T-helper 1 cell treated with Interleukin-12 subunit alpha and Interleukin-12 subunit beta and Interleukin-4 antibody, amounts not matched to agents 30 ng/mL and 1 ng/mL, for 36 hours (primary cell): ENCODE measurements at regions not wholly inside any gene's neighbourhood (a gene's known extent, or its start where the extent isn't known, plus 50 kb on each side); places are given as distances from the start of the nearest gene placed in this dataset.

Source experiments
- intact Hi-C: fragments of 100-400 bp; cut with micrococcal nuclease; formaldehyde crosslinking; loops from one replicate; pipeline ENCODE4 v1.15.1; 2024

DNA sequence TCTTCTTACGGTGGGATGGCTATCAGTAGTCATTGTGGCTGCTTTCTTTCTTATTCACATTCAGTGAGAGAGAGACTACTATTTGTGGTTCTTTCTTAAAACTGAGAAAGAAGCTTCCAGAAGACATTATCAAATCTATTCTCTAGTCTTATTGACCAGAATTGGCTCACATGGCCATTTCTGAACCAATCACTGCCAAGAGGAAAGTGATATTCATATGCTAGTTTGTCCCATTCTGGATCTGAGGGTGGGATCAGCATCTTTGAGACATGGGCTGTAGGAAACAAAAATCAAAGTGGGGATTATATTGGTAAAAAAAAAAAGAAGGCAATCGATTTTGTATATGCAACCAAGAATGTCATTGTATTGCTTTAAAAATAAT, 106.4 kb upstream of the RASGRP1 start:
- intact Hi-C loops, result loop anchor here (1.0 kb wide), 2 partner anchors 12 to 107 kb away; partner anchors contain the start of gene RASGRP1

DNA sequence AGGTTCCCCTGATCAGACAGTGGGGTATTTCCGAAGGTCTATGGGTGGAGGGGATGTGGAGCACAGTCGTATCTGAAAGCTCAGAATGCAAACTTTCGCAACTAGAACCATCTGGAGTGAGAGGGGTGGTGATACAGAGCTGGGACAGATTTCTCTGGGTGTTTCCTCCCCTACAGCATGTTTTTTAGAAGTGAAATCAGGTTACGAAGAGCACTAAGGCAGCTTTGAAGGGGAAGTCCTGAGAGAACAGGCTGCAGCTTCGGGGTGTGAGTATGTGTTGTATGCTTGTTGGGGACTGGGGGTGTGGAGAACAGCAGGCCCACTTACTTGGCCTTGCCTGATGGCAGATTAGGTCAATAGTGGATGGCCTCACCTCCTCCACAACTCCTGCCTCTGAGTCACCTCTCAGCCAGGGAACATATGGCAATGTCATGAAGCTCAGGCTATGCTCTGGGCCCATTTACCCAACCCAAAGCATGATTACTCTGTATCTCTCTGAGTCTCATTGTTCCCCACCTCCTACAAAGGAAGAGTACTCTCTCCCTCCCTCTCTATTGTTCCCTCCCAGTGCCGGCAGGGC, 107.2 kb upstream of the RASGRP1 start:
- intact Hi-C loops, result loop anchor here (1.0 kb wide), 2 partner anchors 12 to 107 kb away; partner anchors contain the start of gene RASGRP1

GRCh38 chr15:38672273-38672672, 107.7 kb upstream of the RASGRP1 start:
- intact Hi-C loops, result no loop called here

DNA sequence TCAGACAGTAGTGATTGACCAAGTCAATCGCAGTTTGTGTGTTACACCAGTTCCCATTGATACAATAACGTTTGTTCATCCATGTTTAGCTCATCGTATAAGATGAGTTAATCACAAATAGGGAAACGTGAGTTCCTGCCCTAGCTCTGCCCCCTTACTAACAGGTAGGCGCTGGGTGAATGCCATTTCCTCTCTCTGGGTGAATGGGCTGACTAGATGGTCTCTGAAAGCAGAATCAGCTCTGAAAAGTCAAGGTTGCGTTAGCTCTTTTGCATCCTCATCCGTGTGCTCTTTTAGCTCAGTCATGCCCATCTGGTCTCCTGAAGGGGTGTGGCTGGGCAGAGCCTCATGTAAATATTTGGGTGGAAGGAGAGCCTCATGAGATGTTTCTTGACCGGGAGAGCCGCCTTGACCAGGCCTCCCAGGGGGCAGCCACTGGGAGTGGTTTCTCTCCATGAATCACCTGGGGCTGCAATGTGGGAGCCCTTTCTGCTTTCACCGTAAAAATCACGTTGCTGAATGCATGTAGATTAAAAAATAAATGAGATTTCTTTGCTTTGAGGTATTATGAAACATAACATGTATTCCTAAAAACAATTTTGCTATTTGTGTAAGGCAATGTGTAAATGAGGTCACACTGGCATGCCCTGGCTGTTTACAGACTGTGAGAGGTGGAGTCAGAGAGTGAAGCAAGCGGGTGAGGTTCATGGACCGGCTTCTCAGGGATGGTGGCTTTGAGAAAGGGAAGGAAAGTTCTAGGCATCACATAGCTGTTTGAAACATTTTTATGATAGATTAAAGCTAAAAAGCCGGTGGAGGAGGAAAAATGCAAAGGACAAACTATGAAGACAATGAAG, 108.4 kb upstream of the RASGRP1 start:
- intact Hi-C loops, result no loop called here

GRCh38 chr15:38674448-38674847, 109.8 kb upstream of the RASGRP1 start:
- intact Hi-C loops, result no loop called here

DNA sequence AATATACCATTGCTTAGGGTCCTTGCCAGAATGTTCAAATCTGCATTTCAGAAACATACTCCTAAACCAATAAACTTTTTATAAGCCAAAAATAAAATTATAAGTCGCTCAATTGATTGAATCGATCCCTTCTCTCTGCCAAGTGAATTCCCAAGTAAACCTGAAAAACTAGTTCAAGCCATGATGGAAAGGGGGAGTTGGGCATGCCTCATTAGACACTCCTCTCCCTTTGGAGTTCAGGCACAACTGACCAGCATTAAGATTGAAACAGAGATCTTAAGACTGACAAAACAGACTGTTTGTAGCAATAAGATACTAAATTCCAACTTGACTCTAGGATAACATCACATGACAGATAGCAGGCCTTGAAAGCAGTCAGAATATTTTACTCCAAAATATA, 113.7 kb upstream of the RASGRP1 start:
- intact Hi-C loops, result no loop called here

- intact Hi-C loops, result no loop called here
Observed at GRCh38 chr15:38680775-38681174, 116.2 kb upstream of the RASGRP1 start.

GRCh38 chr15:38682363-38682762, 117.7 kb upstream of the RASGRP1 start:
- intact Hi-C loops, result no loop called here

- intact Hi-C loops, result loop anchor here (1.0 kb wide), 4 partner anchors 12 to 120 kb away; no protein-coding TSS in a partner anchor
Observed at GRCh38 chr15:38682861-38683260, 118.2 kb upstream of the RASGRP1 start.

- intact Hi-C loops, result loop anchor here (1.0 to 2.0 kb wide), 5 partner anchors 12 to 120 kb away; no protein-coding TSS in a partner anchor
Observed at GRCh38 chr15:38683382-38684242, 119.0 kb upstream of the RASGRP1 start.

DNA sequence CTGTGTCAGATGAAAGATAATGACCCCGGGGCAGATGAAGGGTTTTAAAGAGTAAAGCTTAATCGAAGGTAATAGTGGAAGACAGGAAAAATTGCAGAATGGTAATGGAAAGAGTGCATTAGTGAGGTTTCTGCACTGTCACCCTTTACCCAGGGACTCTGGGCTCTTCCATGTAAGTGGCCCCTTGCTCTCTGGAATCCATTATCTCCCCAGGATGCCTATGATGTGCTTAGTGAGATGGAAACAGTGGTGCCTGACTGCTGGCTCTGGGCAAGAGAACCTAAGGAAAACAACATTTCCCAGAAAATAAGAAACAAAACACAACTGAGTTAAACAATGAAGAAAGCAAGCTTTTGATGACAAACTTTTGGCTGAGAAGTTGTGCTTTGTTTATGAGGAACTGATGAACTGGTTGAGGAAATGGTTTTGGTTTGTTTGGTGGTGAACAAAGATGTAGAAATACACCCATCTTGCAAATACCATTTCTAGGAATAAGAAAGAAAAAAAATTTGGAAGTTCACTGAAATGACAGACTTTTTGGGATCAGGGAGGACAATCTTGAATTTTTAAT, 119.9 kb upstream of the RASGRP1 start:
- intact Hi-C loops, result loop anchor here (2.0 to 5.0 kb wide), 2 partner anchors 14 to 938 kb away; no protein-coding TSS in a partner anchor

DNA sequence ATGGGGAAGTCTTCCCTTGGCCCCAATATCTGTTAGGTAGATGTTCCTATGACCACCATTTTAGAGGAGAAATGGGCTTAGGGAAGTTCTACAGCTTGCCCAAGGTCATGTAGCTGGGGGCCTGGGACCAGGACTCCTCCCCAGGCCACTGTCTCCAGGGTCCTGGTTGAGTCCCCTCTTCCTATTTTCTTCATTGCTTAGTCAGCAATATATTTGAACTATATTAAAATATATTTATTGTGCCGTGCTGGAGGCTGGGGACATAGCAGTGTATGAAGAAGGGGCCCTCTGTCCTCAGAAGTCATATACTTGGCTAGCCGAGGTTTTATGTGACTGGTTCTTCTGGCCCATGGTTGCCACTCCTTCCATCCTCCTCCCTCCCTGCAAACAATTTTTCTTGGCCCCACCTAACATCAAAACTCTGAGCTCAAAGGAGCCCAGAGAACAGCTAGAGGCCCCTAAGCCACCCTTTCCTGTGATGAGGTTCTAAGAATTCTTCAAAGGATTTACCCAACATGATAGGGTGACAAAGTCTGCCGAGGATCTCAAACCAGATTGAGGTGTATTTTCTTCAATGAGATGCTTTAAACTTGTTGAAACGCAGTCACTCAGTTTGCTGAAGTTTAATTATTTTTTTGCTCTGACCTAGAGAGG, 121.2 kb upstream of the RASGRP1 start:
- intact Hi-C loops, result loop anchor here (2.0 to 5.0 kb wide), 2 partner anchors 13 to 936 kb away; no protein-coding TSS in a partner anchor

DNA sequence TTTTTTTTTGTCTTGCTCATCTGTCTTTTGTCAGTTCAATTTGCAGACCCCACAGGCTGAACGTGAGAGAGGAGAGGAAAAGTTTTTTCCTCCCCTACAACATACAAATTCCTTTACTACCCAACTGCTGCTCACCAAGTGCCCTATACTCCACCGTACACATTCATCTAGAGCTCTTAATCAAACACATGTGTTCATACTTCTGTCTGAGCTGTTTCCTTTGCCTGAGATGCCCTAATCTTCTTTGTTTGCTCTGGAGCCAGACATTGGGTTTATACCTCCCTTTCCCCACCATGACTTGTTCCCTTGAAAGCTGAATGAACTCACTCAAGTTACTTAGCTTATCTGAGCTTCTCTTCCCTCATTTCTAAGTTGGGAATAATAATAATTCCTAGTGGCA, 122.7 kb upstream of the RASGRP1 start:
- intact Hi-C loops, result loop anchor here (5.0 kb wide), 1 partner anchor 935 kb away; no protein-coding TSS in a partner anchor

- intact Hi-C loops, result loop anchor here (1.0 to 5.0 kb wide), 2 partner anchors 201 to 934 kb away; no protein-coding TSS in a partner anchor
Observed at GRCh38 chr15:38687775-38688495, 123.3 kb upstream of the RASGRP1 start.

GRCh38 chr15:38688761-38689160, 124.1 kb upstream of the RASGRP1 start:
- intact Hi-C loops, result loop anchor here (1.0 to 5.0 kb wide), 2 partner anchors 201 to 934 kb away; no protein-coding TSS in a partner anchor

GRCh38 chr15:38689522-38689921, 124.9 kb upstream of the RASGRP1 start:
- intact Hi-C loops, result loop anchor here (5.0 kb wide), 1 partner anchor 933 kb away; no protein-coding TSS in a partner anchor

DNA sequence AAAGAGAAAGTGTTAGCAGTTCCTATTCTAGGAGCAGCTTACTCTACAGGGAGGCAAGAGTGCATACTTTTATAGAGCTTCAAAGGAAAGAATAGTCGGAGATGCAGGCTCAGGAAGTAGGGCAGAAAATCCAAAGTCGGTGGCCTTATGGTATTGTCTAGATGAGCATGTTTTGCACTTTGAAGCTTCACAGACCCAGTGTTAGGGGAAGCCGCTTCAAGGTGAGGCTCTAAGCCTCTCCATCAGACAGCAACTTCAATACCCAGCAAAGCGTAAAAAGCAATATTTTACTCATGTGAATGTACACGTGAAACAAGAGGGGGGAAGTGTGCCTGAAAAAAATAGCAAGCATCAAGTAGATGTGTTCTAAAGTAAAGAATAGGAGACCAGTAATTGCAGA, 125.6 kb upstream of the RASGRP1 start:
- intact Hi-C loops, result loop anchor here (1.0 to 10.0 kb wide), 6 partner anchors 9 to 1355 kb away; no protein-coding TSS in a partner anchor

DNA sequence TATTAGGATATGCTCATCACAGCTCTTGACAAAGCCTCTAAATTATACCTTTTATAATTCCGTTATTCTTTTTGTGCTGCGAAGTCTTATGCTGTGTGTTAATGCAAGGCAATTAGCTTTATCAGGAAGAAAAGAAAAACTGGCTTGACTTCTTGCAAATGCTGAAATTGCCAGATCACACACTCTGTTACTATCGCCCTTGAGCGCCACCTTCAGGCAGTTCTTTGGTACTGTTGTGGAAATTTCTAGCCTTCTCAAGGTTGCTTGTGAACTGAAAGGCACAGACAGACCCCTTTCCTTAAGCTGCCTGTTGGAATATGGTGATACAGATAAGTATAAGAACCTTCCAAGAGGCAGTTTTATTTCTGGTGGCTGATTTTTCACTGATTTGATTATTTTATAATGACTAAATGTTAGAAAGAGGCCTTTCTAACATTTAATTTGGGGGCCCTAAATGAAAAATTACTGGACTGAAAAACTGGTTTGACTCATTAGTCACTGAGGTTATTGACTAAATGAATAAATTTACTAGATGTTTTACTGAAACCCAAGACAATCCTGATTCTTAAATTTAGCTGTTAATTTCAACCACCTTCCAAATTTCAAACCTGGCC, 126.2 kb upstream of the RASGRP1 start:
- intact Hi-C loops, result loop anchor here (1.0 to 10.0 kb wide), 6 partner anchors 8 to 1354 kb away; no protein-coding TSS in a partner anchor

DNA sequence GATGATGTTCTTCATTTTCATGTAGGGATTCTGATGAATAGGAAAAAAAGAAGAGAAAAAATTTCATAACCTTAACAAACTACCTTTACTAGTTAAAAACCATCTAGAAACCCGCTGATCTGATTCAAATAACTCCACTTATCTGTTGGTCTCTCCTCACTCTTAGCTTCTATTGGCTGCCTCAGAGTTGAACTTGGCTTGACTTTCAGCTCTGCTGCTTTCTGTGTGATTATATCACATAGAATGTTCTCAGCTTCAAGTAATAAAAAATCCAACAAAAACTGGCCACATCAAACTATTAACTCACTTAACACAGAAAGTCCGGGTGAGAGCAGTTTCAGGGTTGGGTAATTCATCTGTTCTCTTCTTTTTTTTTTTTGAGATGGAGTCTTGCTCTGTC, 126.8 kb upstream of the RASGRP1 start:
- intact Hi-C loops, result loop anchor here (10.0 kb wide), 1 partner anchor 1353 kb away; no protein-coding TSS in a partner anchor
